HCT116 (cell line): ENCODE measurements at regions not wholly inside any gene's neighbourhood (a gene's known extent, or its start where the extent isn't known, plus 50 kb on each side); places are given as distances from the start of the nearest gene placed in this dataset.

ENCODE experiments used
- CTCF ChIP-seq, 3 experiments: fragments of 200-600 bp in 1 of 3; sonication (generic) in 1 of 3; IDR thresholded peaks in 2 of 3; conservative IDR thresholded peaks in 1 of 3; 2 replicates each; pipeline ENCODE4 v1.5.1; 2012 to 2017; ENCODE audit warnings: low read depth in 2 of 3, low read length in 2 of 3, antibody characterized with exemption in 1 of 3, borderline replicate concordance in 1 of 3, control low read depth in 1 of 3, mild to moderate bottlenecking in 1 of 3, mixed read lengths in 1 of 3, mixed run types in 1 of 3, moderate library complexity in 1 of 3; ENCODE audit not compliant: insufficient read depth in 1 of 3
- EZH2phosphoT487 ChIP-seq: fragments of 200-600 bp; IDR thresholded peaks from 2 replicates; pipeline ENCODE4 v1.6.1; 2018; ENCODE audit warnings: antibody characterized with exemption, borderline replicate concordance
- POLR2A ChIP-seq: IDR thresholded peaks from 2 replicates; pipeline ENCODE4 v1.7.0; 2011; ENCODE audit warnings: borderline replicate concordance; ENCODE audit not compliant: insufficient read depth, insufficient read length; ENCODE audit errors: extremely low read depth
- SIN3A ChIP-seq: IDR thresholded peaks from 2 replicates; pipeline ENCODE4 v1.6.1; 2012; ENCODE audit warnings: low read depth
- ZBTB33 ChIP-seq: IDR thresholded peaks from 2 replicates; pipeline ENCODE4 v1.6.1; 2011; ENCODE audit warnings: mild to moderate bottlenecking, low read length, moderate library complexity; ENCODE audit not compliant: insufficient replicate concordance; ENCODE audit errors: extremely low read depth
- ZNF274 ChIP-seq: fragments of 200-500 bp; sonication (Bioruptor generic); IDR thresholded peaks from 2 replicates; pipeline ENCODE4 v1.6.1; 2014; ENCODE audit warnings: mild to moderate bottlenecking, low read depth, low read length, inconsistent platforms

- no peak for TF ChIP-seq EZH2phosphoT487
- no peak for TF ChIP-seq ZNF274
- TF ChIP-seq CTCF (IDR thresholded peaks at IDR 0.05 in 2 of 3, conservative IDR thresholded peaks at IDR 0.05 in 1 of 3; ENCODE audit: borderline replicate concordance in 1 of 3, insufficient read depth in 1 of 3, low read depth in 2 of 3, low read length in 2 of 3): no peak
- TF ChIP-seq POLR2A: no peak
- no peak for TF ChIP-seq SIN3A
- no peak for TF ChIP-seq ZBTB33
These were observed 108.0 kb downstream of the RIN2 start for GRCh38 chr20:19866070-19866469.
